GM13976 (cell line): ENCODE measurements at regions not wholly inside any gene's neighbourhood (a gene's known extent, or its start where the extent isn't known, plus 50 kb on each side); places are given as distances from the start of the nearest gene placed in this dataset.

Experiments used
- DNase-seq: peaks from one replicate; pipeline ENCODE4 v3.0.0; 2012; ENCODE audit warnings: low spot score
- CTCF ChIP-seq: IDR thresholded peaks from 2 replicates; pipeline ENCODE4 v1.5.1; 2012; ENCODE audit warnings: borderline replicate concordance, mild to moderate bottlenecking; ENCODE audit not compliant: insufficient read depth; ENCODE audit errors: extremely low read depth, missing control alignments, control extremely low read depth
- in situ Hi-C: fragments of 300-500 bp; cut with MboI; formaldehyde crosslinking; loops from one replicate; pipeline ENCODE4 v1.12.0; 2022; ENCODE audit warnings: low sequenced_read_pairs, mixed read lengths, inconsistent platforms; ENCODE audit not compliant: unreplicated experiment

- in situ Hi-C loops, result no loop called here
- DNase-seq, result no peak
Observed at GRCh38 chr4:4606321-4606720, 64.5 kb upstream of the STX18 start.

DNA sequence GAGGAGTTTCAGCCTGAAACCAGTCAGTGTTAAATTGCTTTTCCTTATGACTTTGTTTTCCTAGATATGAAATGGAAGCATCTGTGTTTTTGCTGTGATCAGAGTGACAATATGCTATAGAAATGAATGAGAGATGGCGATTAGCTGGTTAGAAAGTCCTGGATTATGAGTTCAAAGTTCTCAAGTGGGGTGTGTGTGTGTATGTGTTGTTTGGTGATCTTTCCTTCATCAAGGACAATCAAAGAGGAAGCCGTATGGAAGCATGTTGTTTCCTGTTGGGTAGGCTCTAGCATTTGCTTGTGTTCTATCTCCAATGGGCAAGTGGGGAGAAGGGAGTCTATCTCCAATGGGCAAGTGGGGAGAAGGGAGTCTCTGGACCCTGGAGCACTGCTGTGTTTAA lies 64.0 kb upstream of the STX18 start:
- in situ Hi-C loops, result no loop called here
- TF ChIP-seq CTCF, result no peak
- DNase-seq, result no peak

More at GRCh38 chr4:4606321-4606720, 64.5 kb upstream of the STX18 start:
- TF ChIP-seq CTCF, result no peak

DNA sequence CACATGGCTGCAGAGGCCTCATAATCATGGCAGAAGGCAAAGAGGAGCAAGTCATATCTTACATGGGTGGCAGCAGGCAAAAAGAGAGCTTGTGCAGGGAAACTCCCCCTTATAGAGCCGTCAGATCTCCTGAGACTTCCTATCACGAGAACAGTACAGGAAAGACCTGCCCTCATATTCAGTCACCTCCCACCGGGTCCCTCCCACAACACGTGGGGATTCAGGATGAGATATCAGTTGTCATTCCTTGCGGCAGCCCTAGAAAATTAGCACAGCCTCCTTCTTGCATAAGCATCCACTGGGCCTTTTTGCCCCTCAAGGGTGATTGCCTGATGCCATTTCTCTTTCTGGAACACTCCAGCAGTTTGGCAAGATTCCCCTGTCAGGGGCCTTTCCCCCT lies 61.7 kb upstream of the STX18 start:
- in situ Hi-C loops, result no loop called here
- DNase-seq, result no peak
- TF ChIP-seq CTCF, result no peak

GRCh38 chr4:4603067-4603466 lies 61.2 kb upstream of the STX18 start:
- in situ Hi-C loops, result no loop called here
- no peak for DNase-seq
- no peak for TF ChIP-seq CTCF

DNA sequence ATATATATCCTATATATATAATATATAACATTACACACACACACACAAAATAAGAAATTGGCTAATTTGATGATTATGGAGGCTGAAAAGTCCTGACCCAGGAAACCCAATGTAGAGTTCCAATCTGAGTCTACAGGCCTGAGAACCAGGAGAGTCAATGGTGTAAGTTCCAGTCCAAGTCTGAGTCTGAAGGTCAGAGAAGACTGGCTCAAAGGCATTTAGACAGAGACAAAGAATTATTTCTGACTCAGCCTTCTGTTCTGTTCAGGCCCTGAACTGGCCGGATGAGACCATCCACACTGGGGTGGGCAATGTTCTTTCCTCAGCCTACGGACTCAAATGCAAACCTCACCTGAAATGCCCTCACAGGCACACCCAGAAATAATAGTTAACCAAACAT lies 60.6 kb upstream of the STX18 start:
- in situ Hi-C loops, result no loop called here
- TF ChIP-seq CTCF, result no peak

DNA sequence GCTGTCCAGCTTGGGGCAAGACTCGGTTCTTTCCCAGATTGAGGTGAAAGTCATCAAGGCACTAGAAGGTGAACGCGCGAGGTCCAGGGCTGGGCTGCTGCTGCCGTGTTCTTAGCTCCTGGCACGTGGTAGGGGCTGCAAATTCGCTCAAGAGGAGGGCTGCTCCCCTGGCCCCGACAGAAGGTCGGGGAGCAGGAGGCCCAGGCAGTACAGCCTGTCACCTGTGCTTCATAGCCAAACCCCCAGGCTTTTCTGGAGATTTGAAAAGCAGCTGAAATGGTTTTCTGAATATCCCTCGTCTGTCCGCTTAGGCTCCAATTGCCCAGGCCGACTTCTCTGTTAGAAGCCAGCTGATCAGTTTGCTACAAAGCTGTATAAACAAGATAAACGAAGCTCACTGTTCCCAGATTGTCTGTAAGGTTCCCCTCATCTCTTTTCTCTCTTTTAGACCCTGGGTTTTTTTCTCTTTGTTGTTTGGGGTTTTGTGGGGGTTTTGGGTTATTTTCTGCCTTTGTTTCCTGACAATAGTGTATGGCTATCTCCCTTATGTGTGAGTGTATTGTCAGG lies 60.0 kb upstream of the STX18 start:
- TF ChIP-seq CTCF, result no peak
- in situ Hi-C loops, result no loop called here
- no peak for DNase-seq

More for the DNA sequence above, 60.6 kb upstream of the STX18 start:
- no peak for DNase-seq
